ENCODE measurements at regions not wholly inside any gene's neighbourhood (a gene's known extent, or its start where the extent isn't known, plus 50 kb on each side); places are given as distances from the start of the nearest gene placed in this dataset.

DNA sequence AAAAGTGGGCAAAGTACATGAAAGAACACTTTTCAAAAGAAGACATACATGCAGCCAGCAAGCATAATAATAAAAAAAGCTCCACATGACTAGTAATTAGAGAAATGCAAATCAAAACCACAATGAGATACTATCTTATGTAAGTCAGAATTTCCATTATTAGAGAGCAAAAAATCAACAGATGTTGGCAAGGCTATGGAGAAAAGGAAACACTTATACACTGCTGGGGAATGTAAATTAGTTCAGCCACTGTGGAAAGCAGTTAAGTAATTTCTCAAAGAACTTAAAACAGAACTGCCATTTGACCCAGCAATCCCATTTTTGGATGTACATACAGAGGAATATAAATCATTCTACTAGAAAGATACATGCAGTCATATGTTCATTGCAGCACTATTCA lies 360.7 kb downstream of the NSUN3 start:
- Histone ChIP-seq H3K4me1 (ENCODE audit: control insufficient read depth, insufficient read depth, low read length) (no peaks in the 10 kb centered on the region), H3K36me3 (ENCODE audit: control insufficient read depth in 2 of 2, insufficient read depth in 1 of 2, low read length in 2 of 2) (no peaks in the 10 kb centered on the region), H3K9me3 (ENCODE audit: control insufficient read depth, insufficient read depth, low read depth, low read length) (no peaks in the 10 kb centered on the region), H3K27ac (ENCODE audit: extremely low read depth, low read depth, low read length) (no peak overlapping the region), H3K4me3 (ENCODE audit: low read depth, low read length) (no peak overlapping the region)
- POLR2A ChIA-PET, result no interaction called here
- TF ChIP-seq ZNF561 (tag by site-specific recombination; IDR thresholded peaks at IDR 0.05; ENCODE audit: borderline replicate concordance), result no peak
- TF ChIP-seq, protein P1, sequence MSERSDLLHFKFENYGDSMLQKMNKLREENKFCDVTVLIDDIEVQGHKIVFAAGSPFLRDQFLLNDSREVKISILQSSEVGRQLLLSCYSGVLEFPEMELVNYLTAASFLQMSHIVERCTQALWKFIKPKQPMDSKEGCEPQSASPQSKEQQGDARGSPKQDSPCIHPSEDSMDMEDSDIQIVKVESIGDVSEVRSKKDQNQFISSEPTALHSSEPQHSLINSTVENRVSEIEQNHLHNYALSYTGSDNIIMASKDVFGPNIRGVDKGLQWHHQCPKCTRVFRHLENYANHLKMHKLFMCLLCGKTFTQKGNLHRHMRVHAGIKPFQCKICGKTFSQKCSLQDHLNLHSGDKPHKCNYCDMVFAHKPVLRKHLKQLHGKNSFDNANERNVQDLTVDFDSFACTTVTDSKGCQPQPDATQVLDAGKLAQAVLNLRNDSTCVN (tag by site-specific recombination; optimal IDR thresholded peaks at IDR 0.05), result no peak
- CTCF ChIA-PET, result no interaction called here

DNA sequence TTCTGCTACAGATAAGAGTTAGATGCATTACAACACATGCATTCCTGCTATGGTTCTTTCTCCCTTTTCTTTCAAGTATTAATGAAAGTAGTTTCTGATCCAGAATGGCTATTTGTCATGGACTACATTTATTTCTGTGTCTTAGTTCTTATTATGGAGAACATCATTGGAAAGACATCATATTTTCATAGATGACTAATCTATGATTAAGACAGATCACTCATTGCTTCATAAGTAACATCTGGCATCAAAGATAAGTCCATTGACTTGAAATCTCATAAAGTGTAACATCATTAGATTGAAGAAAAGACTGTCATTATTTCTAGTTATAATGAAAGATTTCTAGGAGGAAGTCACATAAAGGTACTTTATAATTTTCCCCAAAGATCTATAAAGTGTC lies 366.7 kb downstream of the NSUN3 start:
- Histone ChIP-seq H3K4me1 (ENCODE audit: control insufficient read depth, insufficient read depth, low read length) (no peaks in the 10 kb centered on the region; the same call in 1 of the 2 replicates), H3K36me3 (ENCODE audit: control insufficient read depth in 2 of 2, insufficient read depth in 1 of 2, low read length in 2 of 2) (no peaks in the 10 kb centered on the region), H3K27ac (ENCODE audit: extremely low read depth, low read depth, low read length) (no peak overlapping the region), H3K4me3 (ENCODE audit: low read depth, low read length) (no peak overlapping the region), H3K9me3 (ENCODE audit: control insufficient read depth, insufficient read depth, low read depth, low read length) (no peaks in the 10 kb centered on the region)
- TF ChIP-seq SP2 (tag by site-specific recombination; IDR thresholded peaks at IDR 0.05) (no peak), ZFP3 (tag by site-specific recombination; IDR thresholded peaks at IDR 0.05; ENCODE audit: low read depth) (no peak)
- TF ChIP-seq, protein P2, sequence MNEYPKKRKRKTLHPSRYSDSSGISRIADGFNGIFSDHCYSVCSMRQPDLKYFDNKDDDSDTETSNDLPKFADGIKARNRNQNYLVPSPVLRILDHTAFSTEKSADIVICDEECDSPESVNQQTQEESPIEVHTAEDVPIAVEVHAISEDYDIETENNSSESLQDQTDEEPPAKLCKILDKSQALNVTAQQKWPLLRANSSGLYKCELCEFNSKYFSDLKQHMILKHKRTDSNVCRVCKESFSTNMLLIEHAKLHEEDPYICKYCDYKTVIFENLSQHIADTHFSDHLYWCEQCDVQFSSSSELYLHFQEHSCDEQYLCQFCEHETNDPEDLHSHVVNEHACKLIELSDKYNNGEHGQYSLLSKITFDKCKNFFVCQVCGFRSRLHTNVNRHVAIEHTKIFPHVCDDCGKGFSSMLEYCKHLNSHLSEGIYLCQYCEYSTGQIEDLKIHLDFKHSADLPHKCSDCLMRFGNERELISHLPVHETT (tag by site-specific recombination; IDR thresholded peaks at IDR 0.05), result no peak
- ChIA-PET POLR2A (no interaction called here), CTCF (no interaction called here)

DNA sequence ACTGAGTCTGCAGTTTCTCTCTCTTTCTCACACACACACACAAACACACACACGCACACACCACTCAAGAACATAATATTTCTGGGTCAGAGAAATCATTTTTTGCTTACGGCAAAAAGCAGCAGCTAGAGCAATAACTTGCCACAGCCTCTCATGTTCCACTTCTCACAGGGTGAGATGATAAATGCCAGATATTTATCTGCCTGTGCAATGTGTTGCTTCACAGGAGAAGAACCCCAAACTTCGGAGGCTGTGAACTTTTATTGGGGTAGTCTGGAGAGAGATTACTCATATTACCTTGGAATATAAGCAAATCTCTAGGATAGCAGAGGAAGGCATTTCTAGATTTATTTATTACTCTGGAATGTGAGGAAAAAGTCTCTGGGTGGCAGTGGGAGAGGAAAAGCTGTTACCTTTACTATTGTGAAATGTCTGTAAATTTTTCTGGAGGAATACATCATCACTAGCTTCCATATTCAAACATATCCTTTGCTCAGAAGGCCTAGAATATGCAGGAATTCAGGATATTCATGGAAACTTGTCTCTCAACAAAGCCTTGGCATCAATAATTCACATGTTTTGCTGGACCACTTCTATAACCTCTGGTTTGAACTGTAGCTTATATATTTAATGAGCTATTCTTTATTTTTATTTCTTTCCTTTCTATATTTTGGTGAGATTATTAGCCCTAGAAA lies 369.2 kb downstream of the NSUN3 start:
- TF ChIP-seq ZNF626 (tag by site-specific recombination; IDR thresholded peaks at IDR 0.05), result no peak
- TF ChIP-seq ZNF473 (tag by site-specific recombination; IDR thresholded peaks at IDR 0.05), result no peak
- no peak for TF ChIP-seq ZNF837 (tag by site-specific recombination; IDR thresholded peaks at IDR 0.05)
- TF ChIP-seq ZNF10 (tag by site-specific recombination; IDR thresholded peaks at IDR 0.05), result no peak
- no peak for TF ChIP-seq ZNF555 (tag by site-specific recombination; conservative IDR thresholded peaks at IDR 0.05)
- TF ChIP-seq ZFP3 (tag by site-specific recombination; IDR thresholded peaks at IDR 0.05; ENCODE audit: low read depth), result no peak
- no peak for TF ChIP-seq ZNF248 (tag by site-specific recombination; IDR thresholded peaks at IDR 0.05)
- no peak for TF ChIP-seq SP2 (tag by site-specific recombination; IDR thresholded peaks at IDR 0.05)
- no peak for TF ChIP-seq ZNF211 (tag by site-specific recombination; IDR thresholded peaks at IDR 0.05; ENCODE audit: low read depth)
- TF ChIP-seq ZNF658 (tag by site-specific recombination; IDR thresholded peaks at IDR 0.05), result no peak
- TF ChIP-seq, protein P3, sequence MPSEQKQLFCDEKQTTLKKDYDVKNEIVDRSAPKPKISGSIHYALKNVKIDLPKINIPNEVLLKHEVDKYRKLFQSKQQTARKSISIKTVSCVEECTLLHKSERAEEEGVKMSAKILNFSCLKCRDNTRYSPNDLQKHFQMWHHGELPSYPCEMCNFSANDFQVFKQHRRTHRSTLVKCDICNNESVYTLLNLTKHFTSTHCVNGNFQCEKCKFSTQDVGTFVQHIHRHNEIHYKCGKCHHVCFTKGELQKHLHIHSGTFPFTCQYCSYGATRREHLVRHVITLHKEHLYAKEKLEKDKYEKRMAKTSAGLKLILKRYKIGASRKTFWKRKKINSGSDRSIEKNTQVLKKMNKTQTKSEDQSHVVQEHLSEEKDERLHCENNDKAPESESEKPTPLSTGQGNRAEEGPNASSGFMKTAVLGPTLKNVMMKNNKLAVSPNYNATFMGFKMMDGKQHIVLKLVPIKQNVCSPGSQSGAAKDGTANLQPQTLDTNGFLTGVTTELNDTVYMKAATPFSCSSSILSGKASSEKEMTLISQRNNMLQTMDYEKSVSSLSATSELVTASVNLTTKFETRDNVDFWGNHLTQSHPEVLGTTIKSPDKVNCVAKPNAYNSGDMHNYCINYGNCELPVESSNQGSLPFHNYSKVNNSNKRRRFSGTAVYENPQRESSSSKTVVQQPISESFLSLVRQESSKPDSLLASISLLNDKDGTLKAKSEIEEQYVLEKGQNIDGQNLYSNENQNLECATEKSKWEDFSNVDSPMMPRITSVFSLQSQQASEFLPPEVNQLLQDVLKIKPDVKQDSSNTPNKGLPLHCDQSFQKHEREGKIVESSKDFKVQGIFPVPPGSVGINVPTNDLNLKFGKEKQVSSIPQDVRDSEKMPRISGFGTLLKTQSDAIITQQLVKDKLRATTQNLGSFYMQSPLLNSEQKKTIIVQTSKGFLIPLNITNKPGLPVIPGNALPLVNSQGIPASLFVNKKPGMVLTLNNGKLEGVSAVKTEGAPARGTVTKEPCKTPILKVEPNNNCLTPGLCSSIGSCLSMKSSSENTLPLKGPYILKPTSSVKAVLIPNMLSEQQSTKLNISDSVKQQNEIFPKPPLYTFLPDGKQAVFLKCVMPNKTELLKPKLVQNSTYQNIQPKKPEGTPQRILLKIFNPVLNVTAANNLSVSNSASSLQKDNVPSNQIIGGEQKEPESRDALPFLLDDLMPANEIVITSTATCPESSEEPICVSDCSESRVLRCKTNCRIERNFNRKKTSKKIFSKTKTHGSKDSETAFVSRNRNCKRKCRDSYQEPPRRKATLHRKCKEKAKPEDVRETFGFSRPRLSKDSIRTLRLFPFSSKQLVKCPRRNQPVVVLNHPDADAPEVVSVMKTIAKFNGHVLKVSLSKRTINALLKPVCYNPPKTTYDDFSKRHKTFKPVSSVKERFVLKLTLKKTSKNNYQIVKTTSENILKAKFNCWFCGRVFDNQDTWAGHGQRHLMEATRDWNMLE (tag by site-specific recombination; conservative IDR thresholded peaks at IDR 0.05; ENCODE audit: low read depth), result no peak
- H3K9me3 ChIP-seq (ENCODE audit: control insufficient read depth, insufficient read depth, low read depth, low read length), result no peaks in the 10 kb centered on the region
- ChIA-PET CTCF (no interaction called here), POLR2A (no interaction called here)
- no peaks in the 10 kb centered on the region; the same call in 1 of the 2 replicates for H3K4me1 ChIP-seq (ENCODE audit: control insufficient read depth, insufficient read depth, low read length)
- H3K4me3 ChIP-seq (ENCODE audit: low read depth, low read length), result no peak overlapping the region
- no peaks in the 10 kb centered on the region for H3K36me3 ChIP-seq (ENCODE audit: control insufficient read depth in 2 of 2, insufficient read depth in 1 of 2, low read length in 2 of 2)
- H3K27ac ChIP-seq (ENCODE audit: extremely low read depth, low read depth, low read length), result no peak overlapping the region

Data from HEK293 (cell line).